Effector CD4-positive, alpha-beta T cell (primary cell): ENCODE measurements at regions not wholly inside any gene's neighbourhood (a gene's known extent, or its start where the extent isn't known, plus 50 kb on each side); places are given as distances from the start of the nearest gene placed in this dataset.
"Not testable (repeated sequence)": the region's sequence is repeated elsewhere in the genome, so short reads cannot be mapped to it uniquely, and the experiment has no call there.

Source experiments
- DNase-seq: peaks from one replicate; pipeline ENCODE4 v3.0.0-alpha.2; 2020

DNA sequence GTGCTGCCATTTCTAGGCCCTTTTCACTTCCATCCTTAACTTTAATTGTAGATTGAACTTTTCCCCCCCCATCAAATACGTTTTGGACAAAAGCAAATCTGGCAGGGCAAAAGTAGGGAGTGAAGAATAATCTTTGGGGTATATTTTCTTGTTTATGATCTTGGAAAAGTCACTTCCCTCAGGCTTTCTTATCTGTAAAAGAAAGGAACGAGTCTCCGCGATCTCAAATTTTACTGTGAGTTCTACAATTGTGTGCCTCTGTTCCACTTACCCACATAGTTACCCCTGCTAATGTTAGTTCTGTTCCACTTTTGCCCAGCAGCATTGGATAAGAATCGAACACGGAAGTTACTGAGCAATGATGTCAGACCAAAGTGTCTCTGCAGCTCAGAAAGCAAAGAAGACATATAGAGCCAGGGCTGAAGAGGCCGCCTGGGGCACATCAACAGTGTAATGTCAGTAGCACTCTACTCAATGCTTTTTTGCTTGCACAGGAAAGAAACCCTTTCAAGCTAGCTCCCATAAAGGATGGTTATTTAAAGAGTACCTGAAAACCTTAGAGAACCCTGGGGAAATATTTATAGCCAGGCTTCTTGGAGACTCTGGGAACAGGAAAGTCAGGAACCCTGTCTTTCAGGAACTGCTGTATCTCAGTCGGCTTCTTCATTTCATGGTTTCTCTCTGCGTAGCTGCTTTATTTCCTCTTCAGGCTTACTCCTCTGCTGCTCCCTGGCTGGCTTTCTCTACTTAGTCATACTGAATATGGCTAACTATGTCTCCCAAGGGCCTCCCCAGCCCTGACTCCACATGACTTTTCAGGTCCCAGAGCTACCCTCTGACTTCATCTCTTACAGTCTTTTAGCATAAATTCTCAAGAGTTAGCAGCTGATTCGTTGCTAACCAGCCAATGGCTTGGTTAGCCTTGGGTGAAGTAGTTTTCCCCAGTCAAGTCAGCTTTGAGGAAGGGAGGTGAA, 123.7 kb upstream of the FAM3C start:
- DNase-seq = no peak

GRCh38 chr7:121517591-121517990, 121.5 kb upstream of the FAM3C start:
- DNase-seq = no peak

- no peak for DNase-seq
These were observed 120.7 kb upstream of the FAM3C start for GRCh38 chr7:121516821-121517220.

- DNase-seq = no peak
These were observed 119.7 kb upstream of the FAM3C start for GRCh38 chr7:121515630-121516401.

GRCh38 chr7:121515229-121515628, 119.1 kb upstream of the FAM3C start:
- DNase-seq = no peak

GRCh38 chr7:121513105-121513504, 117.0 kb upstream of the FAM3C start:
- DNase-seq = no peak

DNA sequence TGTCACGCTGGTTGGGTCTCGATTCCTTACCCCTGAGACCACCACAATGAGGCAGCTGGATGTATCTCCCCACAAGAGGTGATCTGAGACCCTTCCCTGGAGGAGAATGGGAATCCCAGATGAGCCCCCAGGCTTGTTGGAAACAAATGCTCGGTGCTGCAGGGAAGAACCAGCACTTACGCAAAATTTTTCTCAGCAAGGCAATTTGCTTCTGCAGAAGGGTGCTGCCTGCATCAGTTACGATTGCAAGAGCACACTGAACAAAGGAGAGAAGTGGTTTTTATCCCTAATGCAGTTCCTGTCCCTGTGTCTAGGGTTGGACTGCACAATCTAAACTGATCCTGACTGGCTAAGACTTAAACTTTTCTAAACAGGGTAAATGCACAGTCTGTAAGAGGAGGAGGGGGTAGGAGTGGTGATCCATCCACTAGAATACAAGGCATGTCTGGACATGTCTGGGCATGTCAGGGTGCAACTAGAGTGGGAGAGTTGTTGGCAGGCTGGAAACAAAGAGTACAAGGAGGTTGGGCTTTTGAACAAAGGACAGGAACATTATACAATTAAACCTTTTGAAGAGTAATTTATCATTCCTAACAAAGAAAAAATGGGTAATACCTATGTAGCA, 114.9 kb upstream of the FAM3C start:
- DNase-seq = no peak

DNA sequence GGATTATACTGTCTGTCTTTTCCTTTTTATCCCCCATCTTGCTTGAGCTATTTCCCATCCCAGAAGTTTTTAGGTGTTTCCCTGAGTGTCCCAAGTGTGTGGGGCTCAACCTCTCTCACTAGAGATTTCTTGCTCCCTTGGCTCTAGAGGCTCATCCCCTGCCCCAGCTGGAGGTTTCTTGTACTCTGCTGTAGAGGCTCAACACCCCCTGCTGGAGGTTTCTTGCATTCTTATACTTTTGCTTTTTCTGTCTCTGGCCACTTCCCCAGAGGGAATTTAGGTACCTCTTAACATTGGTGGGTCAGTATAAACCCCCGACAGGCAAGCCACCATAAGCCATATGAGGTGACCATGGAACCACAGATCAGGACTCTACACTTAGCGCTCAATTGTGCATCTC, 114.2 kb upstream of the FAM3C start:
- no peak for DNase-seq

- DNase-seq = no peak
These were observed 109.6 kb upstream of the FAM3C start for GRCh38 chr7:121505540-121506182.

GRCh38 chr7:121505021-121505420, 108.9 kb upstream of the FAM3C start:
- no peak for DNase-seq

- no peak for DNase-seq
These were observed 108.4 kb upstream of the FAM3C start for GRCh38 chr7:121504482-121504881.

- DNase-seq = no peak
These were observed 107.6 kb upstream of the FAM3C start for GRCh38 chr7:121503730-121504129.

GRCh38 chr7:121503039-121503438, 106.9 kb upstream of the FAM3C start:
- DNase-seq = no peak

- no peak for DNase-seq
These were observed 105.5 kb upstream of the FAM3C start for GRCh38 chr7:121501566-121501965.

- no peak for DNase-seq
These were observed 104.4 kb upstream of the FAM3C start for GRCh38 chr7:121500360-121501058.

- no peak for DNase-seq
These were observed 103.5 kb upstream of the FAM3C start for GRCh38 chr7:121499624-121500023.

DNA sequence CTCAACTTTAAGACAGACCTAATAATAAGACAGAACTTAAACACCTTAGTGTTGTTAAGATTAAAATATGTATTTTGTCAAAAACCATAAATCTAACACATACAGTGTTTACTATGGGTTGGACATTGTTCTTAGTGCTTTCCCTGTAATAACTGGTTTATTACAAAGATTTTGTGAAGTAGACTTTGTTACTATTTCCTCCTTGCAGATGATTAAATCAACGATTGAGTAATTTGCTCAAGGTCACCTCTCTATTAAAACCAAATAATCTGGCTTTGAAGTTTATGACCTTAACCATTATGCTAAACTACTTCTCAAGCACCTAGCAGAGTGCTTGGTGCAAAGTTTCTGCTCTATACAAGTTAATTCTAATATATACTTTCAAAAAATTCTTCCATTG, 102.7 kb upstream of the FAM3C start:
- DNase-seq = no peak

GRCh38 chr7:121497545-121497944, 101.4 kb upstream of the FAM3C start:
- DNase-seq = not testable (repeated sequence)

DNA sequence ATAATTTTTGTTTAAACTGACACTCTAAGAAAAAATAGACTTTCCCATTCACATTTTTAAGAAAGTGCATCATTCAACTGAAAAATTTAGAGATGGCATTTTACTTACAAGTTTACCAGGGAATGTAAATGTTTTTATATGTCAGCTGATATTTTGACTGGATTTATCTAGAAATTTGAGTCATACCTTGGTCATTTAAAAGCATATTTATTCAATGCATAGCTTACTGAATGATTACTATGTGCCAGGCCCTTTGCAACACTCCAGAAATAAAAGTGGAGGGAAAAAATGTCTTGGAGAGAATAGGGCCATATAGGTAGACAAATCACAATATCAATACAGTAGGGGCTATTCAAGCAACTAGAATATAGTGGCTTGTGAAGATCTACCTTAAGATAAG, 98.4 kb upstream of the FAM3C start:
- no peak for DNase-seq

DNA sequence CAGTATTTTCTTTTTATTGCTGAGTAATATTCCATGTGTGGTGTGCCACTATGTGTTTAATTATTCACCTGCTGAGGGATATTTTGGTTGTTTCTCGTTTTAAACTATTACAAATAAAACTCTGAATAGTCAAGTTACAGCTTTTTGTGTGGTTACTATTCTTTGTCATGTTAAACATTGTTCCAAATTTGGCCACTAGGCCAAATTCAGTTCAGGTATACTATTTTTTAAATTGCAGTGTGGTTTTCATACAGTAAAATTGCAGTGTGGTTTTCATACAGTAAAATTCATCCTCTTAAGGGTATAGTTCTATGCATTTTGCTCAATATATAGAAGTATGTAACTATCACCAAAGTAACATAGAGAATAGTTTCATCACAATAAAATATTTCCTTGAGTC, 97.4 kb upstream of the FAM3C start:
- DNase-seq = no peak

DNA sequence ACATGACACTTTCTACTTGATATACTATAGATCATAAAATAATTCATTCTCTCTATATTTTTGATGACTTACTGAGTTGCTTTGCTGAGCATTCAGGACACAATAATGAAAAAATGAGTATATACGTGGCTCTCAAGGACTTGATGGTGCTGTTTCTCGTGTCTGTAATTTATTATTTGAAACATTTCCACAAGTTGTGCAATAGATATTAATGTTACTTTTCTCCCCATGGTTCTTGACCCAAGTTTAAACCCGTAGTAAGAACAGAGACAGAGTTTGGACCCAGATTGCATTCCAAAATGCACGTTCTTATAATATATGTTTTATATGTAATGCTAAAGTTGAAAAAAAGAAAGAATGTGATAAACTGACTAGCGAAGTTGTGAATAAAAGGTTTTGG, 94.2 kb upstream of the FAM3C start:
- DNase-seq = no peak

DNA sequence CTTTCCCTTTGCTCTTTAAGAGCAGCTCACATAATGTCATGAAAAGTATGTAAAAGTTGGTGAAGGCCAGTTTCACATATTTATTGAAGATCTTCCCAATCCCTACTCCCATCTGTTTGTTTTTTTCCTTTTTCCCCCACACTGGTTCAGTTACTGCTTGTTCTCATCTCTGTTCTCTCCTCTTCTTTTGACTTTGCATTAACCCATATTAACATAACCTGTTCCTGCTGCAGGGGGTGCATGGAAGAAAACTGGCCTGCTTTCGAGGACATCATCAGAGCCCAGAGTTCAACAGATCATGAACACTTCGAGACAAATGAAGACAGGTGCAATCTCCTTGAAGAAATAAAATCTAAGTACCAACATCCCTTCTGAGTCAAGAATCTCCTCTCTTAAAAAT, 93.3 kb upstream of the FAM3C start:
- DNase-seq = no peak
